ENCODE measurements at regions not wholly inside any gene's neighbourhood (a gene's known extent, or its start where the extent isn't known, plus 50 kb on each side); places are given as distances from the start of the nearest gene placed in this dataset.

DNA sequence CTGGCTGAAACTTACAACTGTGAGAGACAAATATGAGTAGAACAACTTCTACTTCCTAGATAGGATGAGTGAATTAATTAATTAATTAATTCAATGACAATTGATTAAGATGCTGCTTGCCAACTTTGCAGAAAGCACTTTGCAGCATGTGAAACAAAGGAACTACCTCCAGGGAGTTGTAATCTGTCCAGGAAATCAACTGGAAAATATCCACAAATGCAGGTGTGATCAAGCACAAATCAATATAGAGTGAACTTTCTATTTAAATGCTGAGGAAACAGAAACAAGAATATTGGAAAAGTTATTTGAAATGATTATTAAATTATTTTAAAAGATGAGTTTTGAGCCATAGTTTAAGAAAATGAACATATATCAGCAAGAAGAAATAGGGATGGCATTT lies 163.9 kb upstream of the ARID2 start:
- no peak overlapping the region for H2AFZ ChIP-seq (ENCODE audit: low read depth, low read length)
- no peak overlapping the region for H3K4me2 ChIP-seq (ENCODE audit: low read length)
- no peak for TF ChIP-seq EZH2 (IDR thresholded peaks at IDR 0.05; ENCODE audit: borderline replicate concordance, insufficient read depth, low read length, poor library complexity, severe bottlenecking)
- TF ChIP-seq RAD21 (conservative IDR thresholded peaks at IDR 0.05): no peak
- TF ChIP-seq, protein P1, sequence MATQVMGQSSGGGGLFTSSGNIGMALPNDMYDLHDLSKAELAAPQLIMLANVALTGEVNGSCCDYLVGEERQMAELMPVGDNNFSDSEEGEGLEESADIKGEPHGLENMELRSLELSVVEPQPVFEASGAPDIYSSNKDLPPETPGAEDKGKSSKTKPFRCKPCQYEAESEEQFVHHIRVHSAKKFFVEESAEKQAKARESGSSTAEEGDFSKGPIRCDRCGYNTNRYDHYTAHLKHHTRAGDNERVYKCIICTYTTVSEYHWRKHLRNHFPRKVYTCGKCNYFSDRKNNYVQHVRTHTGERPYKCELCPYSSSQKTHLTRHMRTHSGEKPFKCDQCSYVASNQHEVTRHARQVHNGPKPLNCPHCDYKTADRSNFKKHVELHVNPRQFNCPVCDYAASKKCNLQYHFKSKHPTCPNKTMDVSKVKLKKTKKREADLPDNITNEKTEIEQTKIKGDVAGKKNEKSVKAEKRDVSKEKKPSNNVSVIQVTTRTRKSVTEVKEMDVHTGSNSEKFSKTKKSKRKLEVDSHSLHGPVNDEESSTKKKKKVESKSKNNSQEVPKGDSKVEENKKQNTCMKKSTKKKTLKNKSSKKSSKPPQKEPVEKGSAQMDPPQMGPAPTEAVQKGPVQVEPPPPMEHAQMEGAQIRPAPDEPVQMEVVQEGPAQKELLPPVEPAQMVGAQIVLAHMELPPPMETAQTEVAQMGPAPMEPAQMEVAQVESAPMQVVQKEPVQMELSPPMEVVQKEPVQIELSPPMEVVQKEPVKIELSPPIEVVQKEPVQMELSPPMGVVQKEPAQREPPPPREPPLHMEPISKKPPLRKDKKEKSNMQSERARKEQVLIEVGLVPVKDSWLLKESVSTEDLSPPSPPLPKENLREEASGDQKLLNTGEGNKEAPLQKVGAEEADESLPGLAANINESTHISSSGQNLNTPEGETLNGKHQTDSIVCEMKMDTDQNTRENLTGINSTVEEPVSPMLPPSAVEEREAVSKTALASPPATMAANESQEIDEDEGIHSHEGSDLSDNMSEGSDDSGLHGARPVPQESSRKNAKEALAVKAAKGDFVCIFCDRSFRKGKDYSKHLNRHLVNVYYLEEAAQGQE (IDR thresholded peaks at IDR 0.05; ENCODE audit: borderline replicate concordance): no peak
- TF ChIP-seq EP300 (conservative IDR thresholded peaks at IDR 0.05; ENCODE audit: poor library complexity, severe bottlenecking): no peak
- TF ChIP-seq POLR2AphosphoS5 (IDR thresholded peaks at IDR 0.05): no peak
- TF ChIP-seq SMC3 (conservative IDR thresholded peaks at IDR 0.05; ENCODE audit: poor library complexity): no peak
- TF ChIP-seq TAF1 (IDR thresholded peaks at IDR 0.05; ENCODE audit: low read depth): no peak
- no peak for TF ChIP-seq MXI1 (conservative IDR thresholded peaks at IDR 0.05; ENCODE audit: poor library complexity, severe bottlenecking)
- TF ChIP-seq, protein P2, sequence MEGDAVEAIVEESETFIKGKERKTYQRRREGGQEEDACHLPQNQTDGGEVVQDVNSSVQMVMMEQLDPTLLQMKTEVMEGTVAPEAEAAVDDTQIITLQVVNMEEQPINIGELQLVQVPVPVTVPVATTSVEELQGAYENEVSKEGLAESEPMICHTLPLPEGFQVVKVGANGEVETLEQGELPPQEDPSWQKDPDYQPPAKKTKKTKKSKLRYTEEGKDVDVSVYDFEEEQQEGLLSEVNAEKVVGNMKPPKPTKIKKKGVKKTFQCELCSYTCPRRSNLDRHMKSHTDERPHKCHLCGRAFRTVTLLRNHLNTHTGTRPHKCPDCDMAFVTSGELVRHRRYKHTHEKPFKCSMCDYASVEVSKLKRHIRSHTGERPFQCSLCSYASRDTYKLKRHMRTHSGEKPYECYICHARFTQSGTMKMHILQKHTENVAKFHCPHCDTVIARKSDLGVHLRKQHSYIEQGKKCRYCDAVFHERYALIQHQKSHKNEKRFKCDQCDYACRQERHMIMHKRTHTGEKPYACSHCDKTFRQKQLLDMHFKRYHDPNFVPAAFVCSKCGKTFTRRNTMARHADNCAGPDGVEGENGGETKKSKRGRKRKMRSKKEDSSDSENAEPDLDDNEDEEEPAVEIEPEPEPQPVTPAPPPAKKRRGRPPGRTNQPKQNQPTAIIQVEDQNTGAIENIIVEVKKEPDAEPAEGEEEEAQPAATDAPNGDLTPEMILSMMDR (IDR thresholded peaks at IDR 0.05; ENCODE audit: poor library complexity, severe bottlenecking): no peak
- H3K27me3 ChIP-seq (ENCODE audit: insufficient read depth, low read depth, low read length): no peaks in the 10 kb centered on the region
- H3F3A ChIP-seq (ENCODE audit: insufficient read depth, low read length, poor library complexity, severe bottlenecking): no peaks in the 10 kb centered on the region
- H3K36me3 ChIP-seq (ENCODE audit: insufficient read depth, low read length): no peaks in the 10 kb centered on the region
- no peaks in the 10 kb centered on the region for H3K9me2 ChIP-seq (ENCODE audit: insufficient read depth, low read length)
- no peak overlapping the region for H3K4me3 ChIP-seq (ENCODE audit: low read length)
- H3K27ac ChIP-seq (ENCODE audit: low read length): no peak overlapping the region
- H3K9me3 ChIP-seq (ENCODE audit: low read length): no peaks in the 10 kb centered on the region
- H3K9ac ChIP-seq (ENCODE audit: low read length): no peak overlapping the region
- no peaks in the 10 kb centered on the region for H4K20me1 ChIP-seq (ENCODE audit: insufficient read depth)
- no peaks in the 10 kb centered on the region for H3K79me2 ChIP-seq (replicated peaks; ENCODE audit: insufficient read depth, low read length)

DNA sequence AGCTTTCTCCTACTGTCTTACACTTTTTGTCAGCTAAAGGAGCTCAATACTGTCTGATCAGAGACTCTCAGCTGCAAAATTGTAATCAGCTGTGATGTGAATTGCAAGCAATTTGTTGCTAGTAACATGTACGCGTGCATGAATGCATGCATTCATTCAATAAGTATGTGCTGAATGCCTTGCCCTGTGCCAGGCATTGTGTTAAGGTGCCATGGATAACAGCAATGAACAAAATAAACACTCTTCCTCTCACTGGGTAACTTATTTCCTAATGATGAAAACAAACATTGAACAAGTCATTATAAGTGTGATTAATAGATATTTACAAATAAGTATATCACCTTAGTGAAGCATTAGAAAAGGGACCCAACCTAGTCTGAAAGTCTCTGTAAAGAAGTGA lies 163.2 kb upstream of the ARID2 start:
- Histone ChIP-seq H3K4me3 (ENCODE audit: low read length) (no peak overlapping the region), H3K79me2 (replicated peaks; ENCODE audit: insufficient read depth, low read length) (no peaks in the 10 kb centered on the region), H3K9me2 (ENCODE audit: insufficient read depth, low read length) (no peaks in the 10 kb centered on the region), H4K20me1 (ENCODE audit: insufficient read depth) (no peaks in the 10 kb centered on the region), H3K9ac (ENCODE audit: low read length) (no peak overlapping the region), H3K27me3 (ENCODE audit: insufficient read depth, low read depth, low read length) (no peaks in the 10 kb centered on the region), H2AFZ (ENCODE audit: low read depth, low read length) (no peak overlapping the region), H3K27ac (ENCODE audit: low read length) (no peak overlapping the region), H3K9me3 (ENCODE audit: low read length) (no peaks in the 10 kb centered on the region), H3F3A (ENCODE audit: insufficient read depth, low read length, poor library complexity, severe bottlenecking) (no peaks in the 10 kb centered on the region), H3K36me3 (ENCODE audit: insufficient read depth, low read length) (no peaks in the 10 kb centered on the region), H3K4me2 (ENCODE audit: low read length) (no peak overlapping the region)
- TF ChIP-seq MXI1 (conservative IDR thresholded peaks at IDR 0.05; ENCODE audit: poor library complexity, severe bottlenecking): no peak
- TF ChIP-seq EP300 (conservative IDR thresholded peaks at IDR 0.05; ENCODE audit: poor library complexity, severe bottlenecking): no peak
- no peak for TF ChIP-seq RAD21 (conservative IDR thresholded peaks at IDR 0.05)
- TF ChIP-seq TAF1 (IDR thresholded peaks at IDR 0.05; ENCODE audit: low read depth): no peak
- TF ChIP-seq, protein P2 (IDR thresholded peaks at IDR 0.05; ENCODE audit: poor library complexity, severe bottlenecking): no peak
- TF ChIP-seq, protein P1 (IDR thresholded peaks at IDR 0.05; ENCODE audit: borderline replicate concordance): no peak
- no peak for TF ChIP-seq EZH2 (IDR thresholded peaks at IDR 0.05; ENCODE audit: borderline replicate concordance, insufficient read depth, low read length, poor library complexity, severe bottlenecking)
- no peak for TF ChIP-seq POLR2AphosphoS5 (IDR thresholded peaks at IDR 0.05)
- no peak for TF ChIP-seq SMC3 (conservative IDR thresholded peaks at IDR 0.05; ENCODE audit: poor library complexity)

All from neural cell (in vitro differentiated cells).